ENCODE measurements at regions not wholly inside any gene's neighbourhood (a gene's known extent, or its start where the extent isn't known, plus 50 kb on each side); places are given as distances from the start of the nearest gene placed in this dataset.
"Not testable (repeated sequence)": the region's sequence is repeated elsewhere in the genome, so short reads cannot be mapped to it uniquely, and the experiment has no call there.

DNA sequence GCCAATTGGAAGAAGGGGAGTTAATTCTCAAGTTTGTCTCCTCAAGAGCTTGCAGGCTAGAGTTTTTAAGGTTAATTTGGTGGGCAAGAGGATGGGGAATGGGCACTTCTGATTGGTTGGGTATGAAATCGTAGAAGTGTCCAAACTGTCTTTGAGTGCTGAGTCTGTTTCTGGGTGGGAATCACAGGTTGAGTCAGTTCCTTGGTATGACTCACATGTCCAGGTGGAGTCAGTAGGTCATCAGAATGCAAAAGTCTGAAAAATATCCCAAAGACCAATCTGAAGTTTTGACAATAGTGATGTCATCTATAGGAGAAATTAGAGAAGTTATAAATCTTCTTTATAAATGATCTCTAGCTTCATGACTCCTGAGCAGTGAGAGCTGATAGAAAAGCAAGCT lies 1252.2 kb downstream of the REEP3 start:
- H3K9me3 Mint-ChIP-seq = peaks cover 4% of the 10 kb centered on the region
- no peak for DNase-seq (ENCODE audit: low spot score)
- H3K4me3 Mint-ChIP-seq = no peak overlapping the region
- H3K27me3 Mint-ChIP-seq = no peaks in the 10 kb centered on the region
- ATAC-seq = no peak
- H3K4me1 Mint-ChIP-seq (ENCODE audit: low read depth in 2 of 2) = no peaks in the 10 kb centered on the region
- H3K27ac Mint-ChIP-seq = no peak overlapping the region
- H3K36me3 Mint-ChIP-seq = no peaks in the 10 kb centered on the region

DNA sequence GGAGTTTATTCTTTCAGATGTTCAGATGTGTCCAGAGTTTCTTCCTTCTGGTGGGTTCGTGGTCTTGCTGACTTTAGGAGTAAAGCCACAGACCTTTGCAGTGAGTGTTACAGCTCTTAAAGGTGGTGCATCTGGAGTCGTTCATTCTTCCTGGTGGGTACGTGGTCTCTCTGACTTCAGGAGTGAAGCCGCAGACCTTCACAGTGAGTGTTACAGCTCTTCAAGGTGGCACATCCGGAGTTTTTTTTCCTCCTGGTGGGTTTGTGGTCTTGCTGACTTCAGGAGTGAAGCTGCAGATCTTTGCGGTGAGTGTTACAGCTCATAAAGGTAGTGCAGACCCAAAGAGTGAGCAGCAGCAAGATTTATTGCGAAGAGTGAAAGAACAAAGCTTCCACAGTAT lies 1263.2 kb downstream of the REEP3 start:
- ATAC-seq, H3K36me3 Mint-ChIP-seq, H3K27ac Mint-ChIP-seq: not testable (repeated sequence)

DNA sequence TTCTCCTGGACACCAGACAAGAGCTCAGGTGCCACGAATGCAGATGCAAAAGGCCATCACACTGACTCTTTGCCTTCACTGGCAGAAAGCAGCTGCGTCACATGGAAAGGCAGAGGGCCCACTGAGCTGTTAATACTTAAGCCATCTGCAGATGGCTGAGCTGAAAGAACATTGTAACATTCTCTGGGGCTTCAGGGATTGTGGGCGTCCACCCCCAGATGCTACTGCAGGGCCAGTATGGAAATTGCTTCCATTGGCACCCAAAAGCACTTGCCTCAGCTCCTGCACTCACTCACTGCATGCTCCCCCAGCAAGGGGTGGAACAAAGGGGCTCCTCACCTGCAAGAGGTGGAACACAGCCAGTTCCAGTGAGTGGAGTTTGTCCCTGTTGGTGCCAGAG lies 1264.6 kb downstream of the REEP3 start:
- H3K27me3 Mint-ChIP-seq = no peaks in the 10 kb centered on the region
- DNase-seq (ENCODE audit: low spot score) = no peak
- H3K36me3 Mint-ChIP-seq = no peaks in the 10 kb centered on the region
- no peaks in the 10 kb centered on the region for H3K4me1 Mint-ChIP-seq (ENCODE audit: low read depth in 2 of 2)
- H3K27ac Mint-ChIP-seq = no peak overlapping the region
- H3K9me3 Mint-ChIP-seq = peaks cover 11% of the 10 kb centered on the region
- no peak overlapping the region for H3K4me3 Mint-ChIP-seq
- no peak for ATAC-seq

More for the DNA sequence above, 1263.2 kb downstream of the REEP3 start:
- H3K4me1 Mint-ChIP-seq (ENCODE audit: low read depth in 2 of 2); DNase-seq (ENCODE audit: low spot score); H3K4me3 Mint-ChIP-seq; H3K27me3 Mint-ChIP-seq: not testable (repeated sequence)
- H3K9me3 Mint-ChIP-seq = peaks cover 11% of the 10 kb centered on the region

DNA sequence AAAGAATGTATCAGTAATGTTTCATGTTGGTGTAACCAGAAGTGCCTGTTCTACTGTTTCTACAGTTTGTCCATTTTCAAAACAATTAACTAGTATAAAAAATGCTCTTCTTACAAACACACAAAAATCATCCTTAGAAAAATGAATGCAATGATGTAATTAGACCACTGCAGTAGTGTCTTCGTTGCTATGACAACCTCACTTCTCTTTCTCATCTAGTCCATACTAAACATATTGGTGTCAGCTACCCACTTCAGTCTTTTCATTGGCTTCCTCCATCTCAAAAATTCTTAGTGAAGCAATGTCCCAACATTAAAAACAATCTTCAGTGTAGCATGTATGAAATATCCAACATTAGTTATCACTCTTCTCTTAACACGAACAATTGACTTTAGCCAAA lies 1265.8 kb downstream of the REEP3 start:
- ATAC-seq = no peak
- Mint-ChIP-seq H3K36me3 (no peaks in the 10 kb centered on the region), H3K27me3 (no peaks in the 10 kb centered on the region), H3K4me1 (ENCODE audit: low read depth in 2 of 2) (no peaks in the 10 kb centered on the region), H3K27ac (no peak overlapping the region), H3K4me3 (no peak overlapping the region), H3K9me3 (peaks cover 11% of the 10 kb centered on the region)
- no peak for DNase-seq (ENCODE audit: low spot score)

DNA sequence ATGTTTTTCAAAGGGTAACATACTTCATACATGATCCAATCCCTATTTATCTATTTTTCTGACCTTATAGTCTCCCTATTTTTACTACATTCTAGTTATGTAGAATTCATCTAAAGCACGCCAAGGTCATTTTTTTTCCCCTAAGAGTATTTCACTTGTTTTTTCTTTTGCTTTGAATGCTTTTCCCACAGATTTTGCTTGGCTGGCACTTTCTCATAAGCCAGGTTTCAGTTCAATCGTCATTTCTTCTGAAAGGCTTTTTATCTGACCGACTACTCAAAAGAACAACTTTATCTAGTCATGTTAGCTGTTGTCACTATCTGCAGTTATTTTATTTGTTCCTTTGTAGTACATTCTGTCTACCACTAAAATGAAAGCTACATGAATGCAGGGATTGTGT lies 1274.6 kb downstream of the REEP3 start:
- H3K4me1 Mint-ChIP-seq (ENCODE audit: low read depth in 2 of 2) = no peaks in the 10 kb centered on the region
- peaks cover 20% of the 10 kb centered on the region for H3K9me3 Mint-ChIP-seq
- ATAC-seq (no peak), DNase-seq (ENCODE audit: low spot score) (no peak)
- no peak overlapping the region for H3K27ac Mint-ChIP-seq
- H3K4me3 Mint-ChIP-seq = no peak overlapping the region
- H3K27me3 Mint-ChIP-seq = no peaks in the 10 kb centered on the region
- H3K36me3 Mint-ChIP-seq = no peaks in the 10 kb centered on the region

DNA sequence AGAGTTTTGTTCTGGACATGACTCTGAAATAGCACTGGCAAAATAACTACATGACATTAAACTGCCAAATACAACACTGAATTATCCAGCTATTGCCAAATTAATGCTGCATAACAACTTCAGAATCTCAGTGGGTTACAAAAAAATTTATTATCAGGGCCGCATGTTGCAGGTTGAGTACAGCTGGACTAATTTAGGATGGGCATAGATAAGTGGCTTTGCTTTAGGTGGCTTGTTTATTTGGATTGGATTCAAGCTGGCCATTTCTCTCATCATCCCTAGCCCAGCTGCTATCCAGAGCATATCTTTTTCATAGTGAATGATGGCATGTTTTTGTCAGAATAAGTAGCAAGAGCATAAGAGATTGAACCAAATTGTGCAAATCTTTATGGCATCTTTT lies 1277.1 kb downstream of the REEP3 start:
- H3K27me3 Mint-ChIP-seq = no peaks in the 10 kb centered on the region
- no peak overlapping the region for H3K4me3 Mint-ChIP-seq
- ATAC-seq (no peak), DNase-seq (ENCODE audit: low spot score) (no peak)
- H3K4me1 Mint-ChIP-seq (ENCODE audit: low read depth in 2 of 2) = no peaks in the 10 kb centered on the region
- H3K27ac Mint-ChIP-seq = no peak overlapping the region
- no peaks in the 10 kb centered on the region for H3K36me3 Mint-ChIP-seq
- H3K9me3 Mint-ChIP-seq = peaks cover 26% of the 10 kb centered on the region

DNA sequence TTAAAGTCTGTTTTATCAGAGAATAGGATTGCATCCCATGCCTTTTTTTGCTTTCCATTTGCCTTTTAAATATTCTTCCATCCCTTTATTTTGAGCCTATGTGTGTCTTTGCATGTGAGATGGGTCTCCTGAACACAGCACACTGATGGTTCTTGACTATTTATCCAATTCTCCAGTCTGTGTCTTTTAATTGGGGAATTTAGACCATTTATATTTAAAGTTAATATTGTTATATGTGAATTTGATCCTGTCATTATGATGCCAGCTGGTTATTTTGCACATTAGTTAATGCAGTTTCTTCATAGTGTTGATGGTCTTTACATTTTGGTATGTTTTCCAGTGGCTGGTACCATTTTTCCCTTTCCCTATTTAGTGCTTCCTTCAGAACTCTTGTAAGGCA lies 1287.0 kb downstream of the REEP3 start:
- not testable (repeated sequence) for H3K4me3 Mint-ChIP-seq; DNase-seq (ENCODE audit: low spot score); ATAC-seq; H3K4me1 Mint-ChIP-seq (ENCODE audit: low read depth in 2 of 2); H3K36me3 Mint-ChIP-seq; H3K27me3 Mint-ChIP-seq; H3K27ac Mint-ChIP-seq
- H3K9me3 Mint-ChIP-seq = peaks cover 11% of the 10 kb centered on the region

DNA sequence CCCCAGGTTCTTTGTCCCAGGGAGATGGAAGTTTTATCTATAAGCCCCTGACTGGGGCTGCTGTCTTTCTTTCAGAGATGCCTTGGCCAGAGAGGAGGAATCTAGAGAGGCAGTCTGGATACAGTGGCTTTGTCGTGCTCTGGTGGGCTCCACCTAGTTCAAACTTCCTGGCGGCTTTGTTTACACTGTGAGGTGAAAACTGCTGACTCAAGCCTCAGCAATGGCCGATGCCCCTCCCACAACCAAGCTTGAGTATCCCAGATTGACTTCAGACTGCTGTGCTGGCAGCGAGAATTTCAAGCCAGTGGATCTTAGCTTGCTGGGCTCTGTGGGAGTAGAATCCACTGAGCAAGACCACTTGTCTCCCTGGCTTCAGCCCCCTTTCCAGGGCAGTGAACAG lies 1288.8 kb downstream of the REEP3 start:
- H3K4me3 Mint-ChIP-seq; H3K4me1 Mint-ChIP-seq (ENCODE audit: low read depth in 2 of 2); ATAC-seq; H3K27me3 Mint-ChIP-seq; H3K9me3 Mint-ChIP-seq; DNase-seq (ENCODE audit: low spot score); H3K36me3 Mint-ChIP-seq; H3K27ac Mint-ChIP-seq: not testable (repeated sequence)

DNA sequence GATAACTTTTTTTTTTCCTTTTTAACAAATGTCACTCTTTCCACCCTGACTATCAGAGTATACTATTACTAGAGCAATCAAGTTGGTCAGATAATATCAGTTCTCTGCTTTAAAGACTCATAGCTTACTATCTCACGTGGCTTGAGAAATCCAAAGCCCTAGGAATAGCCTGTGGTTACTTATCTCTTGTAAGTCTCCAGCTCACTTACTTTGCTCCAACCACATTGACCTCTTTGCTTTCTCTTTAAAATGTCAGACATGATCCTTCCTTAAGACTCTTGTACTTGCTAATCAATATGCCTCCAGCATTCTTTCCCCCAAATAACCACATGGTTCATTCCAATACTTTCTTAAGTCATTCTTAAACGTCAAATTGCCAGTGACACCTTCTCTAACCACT lies 1292.2 kb downstream of the REEP3 start:
- Mint-ChIP-seq H3K4me3 (no peak overlapping the region), H3K36me3 (no peaks in the 10 kb centered on the region), H3K27ac (no peak overlapping the region), H3K27me3 (no peaks in the 10 kb centered on the region), H3K4me1 (ENCODE audit: low read depth in 2 of 2) (no peaks in the 10 kb centered on the region), H3K9me3 (peaks cover 5% of the 10 kb centered on the region)
- no peak for ATAC-seq
- no peak for DNase-seq (ENCODE audit: low spot score)

DNA sequence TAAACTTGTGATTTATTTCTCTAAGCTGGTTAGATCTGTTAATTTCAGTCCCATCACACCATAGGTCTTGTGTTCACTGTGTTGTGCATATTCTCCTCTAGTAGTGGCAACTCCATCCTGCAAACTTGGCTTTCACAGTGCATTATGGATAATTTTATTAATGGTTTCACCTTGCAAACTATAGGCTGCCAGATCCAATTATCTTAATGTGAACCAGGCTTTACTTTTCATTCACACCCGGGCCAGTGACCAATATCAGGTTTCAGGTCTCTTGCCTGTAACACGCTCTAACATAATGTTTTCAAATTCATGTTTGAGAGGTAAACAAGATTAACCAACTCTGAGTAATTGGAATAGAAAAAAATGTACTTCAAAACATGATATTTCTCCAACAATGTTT lies 1293.0 kb downstream of the REEP3 start:
- H3K36me3 Mint-ChIP-seq = no peaks in the 10 kb centered on the region
- DNase-seq (ENCODE audit: low spot score) (no peak), ATAC-seq (no peak)
- H3K4me3 Mint-ChIP-seq = no peak overlapping the region
- peaks cover 5% of the 10 kb centered on the region for H3K9me3 Mint-ChIP-seq
- no peak overlapping the region for H3K27ac Mint-ChIP-seq
- no peaks in the 10 kb centered on the region for H3K4me1 Mint-ChIP-seq (ENCODE audit: low read depth in 2 of 2)
- H3K27me3 Mint-ChIP-seq = no peaks in the 10 kb centered on the region

DNA sequence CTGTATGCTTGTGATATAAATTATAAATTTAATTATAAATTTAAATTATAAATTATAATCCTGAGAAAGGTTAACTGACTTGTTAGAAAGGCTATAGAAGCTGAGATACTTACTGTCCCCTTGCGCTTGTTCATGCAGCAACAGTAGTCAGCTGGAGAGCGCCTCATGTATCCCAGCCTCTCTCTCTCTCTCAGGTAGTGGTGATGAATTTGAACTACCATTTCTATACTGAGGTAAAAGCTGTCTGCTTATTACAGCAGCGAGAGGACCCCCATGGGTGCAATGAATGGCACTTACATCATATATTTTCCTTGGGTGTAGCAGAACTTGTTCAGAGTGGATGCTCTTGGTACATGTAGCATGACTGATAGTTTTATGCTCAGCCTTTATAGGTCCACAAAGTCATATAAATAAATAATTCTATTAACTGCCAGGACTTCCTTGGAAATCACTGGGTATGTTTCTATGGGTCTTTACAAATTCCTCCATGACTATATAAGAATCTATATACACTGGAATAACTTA lies 1308.7 kb downstream of the REEP3 start:
- no peak overlapping the region for H3K27ac Mint-ChIP-seq
- H3K27me3 Mint-ChIP-seq = no peaks in the 10 kb centered on the region
- DNase-seq (ENCODE audit: low spot score) (no peak), ATAC-seq (no peak)
- H3K4me1 Mint-ChIP-seq (ENCODE audit: low read depth in 2 of 2) = no peaks in the 10 kb centered on the region
- H3K36me3 Mint-ChIP-seq = no peaks in the 10 kb centered on the region
- peaks cover 17% of the 10 kb centered on the region for H3K9me3 Mint-ChIP-seq
- no peak overlapping the region for H3K4me3 Mint-ChIP-seq

DNA sequence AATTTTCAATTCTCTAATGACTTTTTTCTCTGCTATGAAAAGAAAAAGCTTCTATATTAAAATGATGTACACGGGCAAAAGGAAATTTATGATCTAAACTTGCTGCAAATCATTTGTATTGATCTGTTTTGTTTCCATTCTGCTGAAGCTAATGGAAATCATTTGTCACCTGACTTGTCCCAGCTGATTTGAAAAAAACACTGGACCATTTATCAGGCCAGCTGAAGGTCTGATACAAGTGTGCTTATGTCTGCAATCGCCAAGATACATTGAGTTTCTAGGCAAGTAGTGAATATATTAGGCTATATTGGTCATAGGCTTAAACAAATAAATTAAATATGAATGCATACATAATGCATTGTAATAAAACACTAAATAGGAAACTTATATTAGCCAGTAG lies 1309.7 kb downstream of the REEP3 start:
- no peaks in the 10 kb centered on the region for H3K4me1 Mint-ChIP-seq (ENCODE audit: low read depth in 2 of 2)
- H3K27ac Mint-ChIP-seq = no peak overlapping the region
- H3K27me3 Mint-ChIP-seq = no peaks in the 10 kb centered on the region
- H3K36me3 Mint-ChIP-seq = no peaks in the 10 kb centered on the region
- H3K4me3 Mint-ChIP-seq = no peak overlapping the region
- DNase-seq (ENCODE audit: low spot score) (no peak), ATAC-seq (no peak)
- peaks cover 13% of the 10 kb centered on the region for H3K9me3 Mint-ChIP-seq

DNA sequence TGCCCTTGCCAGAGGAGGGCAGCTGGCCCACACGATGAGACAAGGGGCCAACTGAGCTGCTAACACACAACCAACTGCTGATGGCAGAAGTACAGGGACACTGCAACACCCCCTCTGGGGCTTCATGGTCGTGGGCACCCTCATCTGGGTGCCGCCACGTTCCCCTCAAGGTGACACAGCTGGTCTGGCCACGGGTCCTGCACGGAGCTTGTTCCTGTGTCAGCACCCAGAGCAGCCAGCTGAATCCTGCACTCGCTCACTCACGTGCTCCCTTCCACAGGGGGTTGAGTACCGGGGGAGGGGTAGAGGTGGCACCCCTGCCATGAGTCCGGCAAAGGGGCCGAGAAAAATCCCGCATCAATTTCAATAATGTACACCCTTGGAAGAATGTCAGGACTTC lies 1319.1 kb downstream of the REEP3 start:
- H3K36me3 Mint-ChIP-seq = no peaks in the 10 kb centered on the region
- DNase-seq (ENCODE audit: low spot score) (no peak), ATAC-seq (no peak)
- no peaks in the 10 kb centered on the region for H3K4me1 Mint-ChIP-seq (ENCODE audit: low read depth in 2 of 2)
- H3K4me3 Mint-ChIP-seq = no peak overlapping the region
- H3K9me3 Mint-ChIP-seq = peaks cover 27% of the 10 kb centered on the region
- H3K27ac Mint-ChIP-seq = no peak overlapping the region
- no peaks in the 10 kb centered on the region for H3K27me3 Mint-ChIP-seq

DNA sequence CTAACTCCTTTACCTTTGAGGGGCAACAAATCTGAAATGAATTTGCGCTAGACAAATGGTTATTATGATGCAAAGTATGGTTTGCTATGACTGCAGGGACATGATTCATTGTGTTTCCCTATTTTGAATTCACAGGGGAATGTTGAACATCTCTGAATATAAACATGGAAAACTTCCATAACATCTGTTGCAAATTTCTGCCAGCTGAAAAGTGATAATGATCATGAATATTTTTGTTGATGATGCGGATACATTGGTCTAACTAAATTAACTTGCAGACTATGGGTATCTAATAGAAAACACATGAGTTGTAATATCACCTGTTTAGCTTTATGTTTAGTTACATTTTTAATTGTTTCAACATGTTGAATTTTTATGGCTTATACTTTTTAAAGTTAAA lies 1325.5 kb downstream of the REEP3 start:
- ATAC-seq (no peak), DNase-seq (ENCODE audit: low spot score) (no peak)
- Mint-ChIP-seq H3K27me3 (no peaks in the 10 kb centered on the region), H3K27ac (no peak overlapping the region), H3K4me3 (no peak overlapping the region), H3K36me3 (no peaks in the 10 kb centered on the region), H3K4me1 (ENCODE audit: low read depth in 2 of 2) (no peaks in the 10 kb centered on the region), H3K9me3 (peaks cover 15% of the 10 kb centered on the region)

DNA sequence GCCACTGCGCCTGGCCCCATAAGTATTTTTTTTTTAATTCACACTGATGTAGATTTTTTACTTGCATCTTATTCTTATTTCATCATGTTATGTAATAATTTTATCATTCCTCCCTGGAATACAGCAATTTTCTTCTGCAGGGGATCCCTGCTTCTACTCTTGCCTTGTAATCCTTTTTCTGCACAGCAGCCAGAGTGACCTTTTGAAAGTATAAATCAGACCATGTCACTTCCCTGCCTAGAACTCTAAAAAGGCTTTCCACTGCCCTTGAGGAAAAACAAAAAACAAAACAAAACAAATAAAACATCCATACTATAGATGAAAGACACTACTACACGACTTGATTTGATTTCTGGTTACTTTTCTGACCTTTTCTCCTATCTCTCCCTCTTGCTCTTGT lies 1334.7 kb downstream of the REEP3 start:
- no peak for DNase-seq (ENCODE audit: low spot score)
- peaks cover 19% of the 10 kb centered on the region for H3K9me3 Mint-ChIP-seq
- ATAC-seq = no peak
- H3K27ac Mint-ChIP-seq = no peak overlapping the region
- no peaks in the 10 kb centered on the region for H3K36me3 Mint-ChIP-seq
- no peaks in the 10 kb centered on the region for H3K27me3 Mint-ChIP-seq
- H3K4me1 Mint-ChIP-seq (ENCODE audit: low read depth in 2 of 2) = no peaks in the 10 kb centered on the region
- H3K4me3 Mint-ChIP-seq = no peak overlapping the region

Data from natural killer cell treated with Interleukin-12 subunit alpha and Interleukin-12 subunit beta and Interleukin-15 and Interleukin-18, amount 100 ng/mL, for 72 hours (primary cell).